ENCODE measurements at regions not wholly inside any gene's neighbourhood (a gene's known extent, or its start where the extent isn't known, plus 50 kb on each side); places are given as distances from the start of the nearest gene placed in this dataset.

- Histone ChIP-seq H3K4me3 (ENCODE audit: low read depth, low read length) (no peak overlapping the region), H3K27ac (ENCODE audit: low read depth, low read length) (no peak overlapping the region), H3K4me1 (ENCODE audit: control insufficient read depth, insufficient read depth, low read length, unreplicated experiment) (peaks cover 15% of the 10 kb centered on the region), H3K36me3 (ENCODE audit: insufficient read depth, low read length) (no peaks in the 10 kb centered on the region), H3K27me3 (ENCODE audit: insufficient read depth, low read length) (no peaks in the 10 kb centered on the region), H3K79me2 (ENCODE audit: control insufficient read depth, insufficient read depth, low read length, unreplicated experiment) (no peaks in the 10 kb centered on the region), H2AFZ (ENCODE audit: low read length, unreplicated experiment) (no peak overlapping the region)
Observed at GRCh38 chr21:35397781-35398180, 348.7 kb upstream of the RUNX1 start.

DNA sequence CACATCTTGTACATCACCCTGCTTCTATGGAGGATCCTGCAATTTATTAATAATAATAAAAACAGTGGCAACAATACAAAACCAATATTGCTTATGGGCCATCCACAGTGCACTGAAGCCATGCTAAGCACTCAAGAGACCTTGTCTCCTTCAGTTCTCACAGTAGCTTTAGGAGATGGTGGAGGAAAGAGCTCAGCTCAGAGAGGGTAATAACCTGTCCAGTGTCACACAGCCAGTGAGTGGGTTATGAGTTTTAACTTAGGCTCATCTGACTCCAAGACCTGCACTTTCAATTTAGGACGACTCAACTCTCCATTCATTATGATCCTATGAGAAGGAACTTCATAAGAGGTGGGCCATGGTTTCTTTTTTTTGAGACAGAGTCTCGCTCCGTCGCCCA lies 347.6 kb upstream of the RUNX1 start:
- peaks cover 15% of the 10 kb centered on the region for H3K4me1 ChIP-seq (ENCODE audit: control insufficient read depth, insufficient read depth, low read length, unreplicated experiment)
- H2AFZ ChIP-seq (ENCODE audit: low read length, unreplicated experiment) = no peak overlapping the region
- no peak overlapping the region for H3K4me3 ChIP-seq (ENCODE audit: low read depth, low read length)
- no peak overlapping the region for H3K27ac ChIP-seq (ENCODE audit: low read depth, low read length)
- no peaks in the 10 kb centered on the region for H3K27me3 ChIP-seq (ENCODE audit: insufficient read depth, low read length)
- H3K79me2 ChIP-seq (ENCODE audit: control insufficient read depth, insufficient read depth, low read length, unreplicated experiment) = no peaks in the 10 kb centered on the region
- H3K36me3 ChIP-seq (ENCODE audit: insufficient read depth, low read length) = no peaks in the 10 kb centered on the region

GRCh38 chr21:35395728-35396127 lies 346.6 kb upstream of the RUNX1 start:
- no peaks in the 10 kb centered on the region for H3K79me2 ChIP-seq (ENCODE audit: control insufficient read depth, insufficient read depth, low read length, unreplicated experiment)
- peak overlapping the region; percentile 16 for H2AFZ ChIP-seq (ENCODE audit: low read length, unreplicated experiment)
- no peak overlapping the region for H3K27ac ChIP-seq (ENCODE audit: low read depth, low read length)
- H3K36me3 ChIP-seq (ENCODE audit: insufficient read depth, low read length) = no peaks in the 10 kb centered on the region
- H3K27me3 ChIP-seq (ENCODE audit: insufficient read depth, low read length) = no peaks in the 10 kb centered on the region
- peaks cover 15% of the 10 kb centered on the region for H3K4me1 ChIP-seq (ENCODE audit: control insufficient read depth, insufficient read depth, low read length, unreplicated experiment)
- no peak overlapping the region for H3K4me3 ChIP-seq (ENCODE audit: low read depth, low read length)

- no peak overlapping the region for H3K4me3 ChIP-seq (ENCODE audit: low read depth, low read length)
Observed at GRCh38 chr21:35394634-35395369, 345.7 kb upstream of the RUNX1 start.

DNA sequence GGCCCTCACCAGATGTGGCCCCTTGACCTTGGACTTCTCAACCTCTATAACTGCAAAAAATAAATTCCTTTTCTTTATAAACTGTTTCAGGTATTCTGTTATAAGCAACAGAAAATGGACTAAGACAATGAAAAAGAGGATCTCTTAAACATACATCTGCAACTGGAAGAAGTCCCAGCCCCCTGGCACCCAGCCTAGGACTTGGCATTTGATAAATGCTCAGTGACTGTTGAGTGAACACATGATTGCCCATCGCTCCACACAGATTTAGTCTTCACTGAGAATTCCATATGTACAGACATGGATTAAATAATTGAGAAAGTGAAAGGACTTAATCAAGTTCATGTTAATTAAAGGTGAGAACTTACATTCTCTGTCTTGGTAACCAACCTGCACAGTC lies 344.9 kb upstream of the RUNX1 start:
- peaks cover 14% of the 10 kb centered on the region for H3K4me1 ChIP-seq (ENCODE audit: control insufficient read depth, insufficient read depth, low read length, unreplicated experiment)
- H3K27me3 ChIP-seq (ENCODE audit: insufficient read depth, low read length) = no peaks in the 10 kb centered on the region
- H3K27ac ChIP-seq (ENCODE audit: low read depth, low read length) = no peak overlapping the region
- no peaks in the 10 kb centered on the region for H3K79me2 ChIP-seq (ENCODE audit: control insufficient read depth, insufficient read depth, low read length, unreplicated experiment)
- H3K4me3 ChIP-seq (ENCODE audit: low read depth, low read length) = no peak overlapping the region
- no peak overlapping the region for H2AFZ ChIP-seq (ENCODE audit: low read length, unreplicated experiment)
- H3K36me3 ChIP-seq (ENCODE audit: insufficient read depth, low read length) = no peaks in the 10 kb centered on the region

More at GRCh38 chr21:35394634-35395369, 345.7 kb upstream of the RUNX1 start:
- H3K36me3 ChIP-seq (ENCODE audit: insufficient read depth, low read length) = no peaks in the 10 kb centered on the region
- no peak overlapping the region for H2AFZ ChIP-seq (ENCODE audit: low read length, unreplicated experiment)
- no peaks in the 10 kb centered on the region for H3K27me3 ChIP-seq (ENCODE audit: insufficient read depth, low read length)
- H3K79me2 ChIP-seq (ENCODE audit: control insufficient read depth, insufficient read depth, low read length, unreplicated experiment) = no peaks in the 10 kb centered on the region
- peaks cover 18% of the 10 kb centered on the region for H3K4me1 ChIP-seq (ENCODE audit: control insufficient read depth, insufficient read depth, low read length, unreplicated experiment)
- no peak overlapping the region for H3K27ac ChIP-seq (ENCODE audit: low read depth, low read length)

DNA sequence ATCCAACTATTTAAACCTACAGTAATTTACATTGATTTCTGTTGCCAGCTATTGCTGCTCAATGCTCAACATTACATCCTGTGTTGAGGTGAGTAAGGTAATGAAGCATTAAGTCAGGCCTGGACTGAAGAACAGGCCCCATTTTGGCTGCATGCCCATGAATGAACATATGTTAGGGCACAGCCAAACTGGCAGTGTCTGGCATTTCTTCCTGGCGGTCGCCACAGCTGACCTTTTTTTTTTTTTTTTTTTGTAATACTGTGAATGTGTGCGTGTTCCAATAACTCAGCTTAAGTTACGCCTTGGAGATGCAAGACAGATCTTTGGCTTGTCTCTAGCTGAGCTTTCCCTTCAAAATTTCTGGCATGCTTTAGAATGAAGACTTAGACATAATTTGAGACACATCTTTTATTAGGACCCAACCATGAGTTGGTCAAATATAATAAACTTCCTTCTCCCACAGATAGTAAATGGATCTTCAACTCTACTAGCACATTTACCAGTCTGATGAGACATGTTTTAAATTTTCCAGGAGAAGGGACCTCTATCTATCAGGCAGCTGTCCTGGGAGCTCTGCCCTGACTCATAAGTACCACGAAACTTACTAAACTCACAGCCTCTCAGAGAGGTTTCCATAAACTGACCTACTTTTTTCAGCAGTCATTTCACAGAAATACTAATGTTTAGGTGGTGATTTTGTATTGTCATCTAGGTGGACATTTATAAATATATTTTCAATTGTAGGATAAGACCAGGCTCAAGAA lies 341.1 kb upstream of the RUNX1 start:
- H3K27me3 ChIP-seq (ENCODE audit: insufficient read depth, low read length) = no peaks in the 10 kb centered on the region
- peaks cover 3% of the 10 kb centered on the region for H3K4me1 ChIP-seq (ENCODE audit: control insufficient read depth, insufficient read depth, low read length, unreplicated experiment)
- no peaks in the 10 kb centered on the region for H3K79me2 ChIP-seq (ENCODE audit: control insufficient read depth, insufficient read depth, low read length, unreplicated experiment)
- no peak overlapping the region for H3K27ac ChIP-seq (ENCODE audit: low read depth, low read length)
- no peaks in the 10 kb centered on the region for H3K36me3 ChIP-seq (ENCODE audit: insufficient read depth, low read length)
- no peak overlapping the region for H3K4me3 ChIP-seq (ENCODE audit: low read depth, low read length)
- H2AFZ ChIP-seq (ENCODE audit: low read length, unreplicated experiment) = no peak overlapping the region

- Histone ChIP-seq H3K36me3 (ENCODE audit: insufficient read depth, low read length) (no peaks in the 10 kb centered on the region), H3K4me1 (ENCODE audit: control insufficient read depth, insufficient read depth, low read length, unreplicated experiment) (peaks cover 3% of the 10 kb centered on the region), H3K27me3 (ENCODE audit: insufficient read depth, low read length) (no peaks in the 10 kb centered on the region), H2AFZ (ENCODE audit: low read length, unreplicated experiment) (no peak overlapping the region), H3K4me3 (ENCODE audit: low read depth, low read length) (no peak overlapping the region), H3K27ac (ENCODE audit: low read depth, low read length) (no peak overlapping the region), H3K79me2 (ENCODE audit: control insufficient read depth, insufficient read depth, low read length, unreplicated experiment) (no peaks in the 10 kb centered on the region)
Observed at GRCh38 chr21:35386491-35387079, 337.5 kb upstream of the RUNX1 start.

- Histone ChIP-seq H3K79me2 (ENCODE audit: control insufficient read depth, insufficient read depth, low read length, unreplicated experiment) (no peaks in the 10 kb centered on the region), H3K4me1 (ENCODE audit: control insufficient read depth, insufficient read depth, low read length, unreplicated experiment) (no peaks in the 10 kb centered on the region), H3K27me3 (ENCODE audit: insufficient read depth, low read length) (no peaks in the 10 kb centered on the region), H3K27ac (ENCODE audit: low read depth, low read length) (no peak overlapping the region), H2AFZ (ENCODE audit: low read length, unreplicated experiment) (no peak overlapping the region), H3K4me3 (ENCODE audit: low read depth, low read length) (no peak overlapping the region), H3K36me3 (ENCODE audit: insufficient read depth, low read length) (no peaks in the 10 kb centered on the region)
Observed at GRCh38 chr21:35384375-35384774, 335.3 kb upstream of the RUNX1 start.

- Histone ChIP-seq H3K27ac (ENCODE audit: low read depth, low read length) (no peak overlapping the region), H3K79me2 (ENCODE audit: control insufficient read depth, insufficient read depth, low read length, unreplicated experiment) (no peaks in the 10 kb centered on the region), H2AFZ (ENCODE audit: low read length, unreplicated experiment) (no peak overlapping the region), H3K4me1 (ENCODE audit: control insufficient read depth, insufficient read depth, low read length, unreplicated experiment) (peaks cover 6% of the 10 kb centered on the region), H3K4me3 (ENCODE audit: low read depth, low read length) (no peak overlapping the region), H3K27me3 (ENCODE audit: insufficient read depth, low read length) (no peaks in the 10 kb centered on the region), H3K36me3 (ENCODE audit: insufficient read depth, low read length) (no peaks in the 10 kb centered on the region)
Observed at GRCh38 chr21:35382696-35383095, 333.6 kb upstream of the RUNX1 start.

GRCh38 chr21:35381743-35382310 lies 332.7 kb upstream of the RUNX1 start:
- no peaks in the 10 kb centered on the region for H3K27me3 ChIP-seq (ENCODE audit: insufficient read depth, low read length)
- H3K4me1 ChIP-seq (ENCODE audit: control insufficient read depth, insufficient read depth, low read length, unreplicated experiment) = peaks cover 12% of the 10 kb centered on the region
- no peak overlapping the region for H2AFZ ChIP-seq (ENCODE audit: low read length, unreplicated experiment)
- no peaks in the 10 kb centered on the region for H3K36me3 ChIP-seq (ENCODE audit: insufficient read depth, low read length)
- no peak overlapping the region for H3K4me3 ChIP-seq (ENCODE audit: low read depth, low read length)
- no peak overlapping the region for H3K27ac ChIP-seq (ENCODE audit: low read depth, low read length)
- H3K79me2 ChIP-seq (ENCODE audit: control insufficient read depth, insufficient read depth, low read length, unreplicated experiment) = no peaks in the 10 kb centered on the region

Data from ACC112 (cell line).